ENCODE measurements at regions not wholly inside any gene's neighbourhood (a gene's known extent, or its start where the extent isn't known, plus 50 kb on each side); places are given as distances from the start of the nearest gene placed in this dataset.
"Not testable (repeated sequence)": the region's sequence is repeated elsewhere in the genome, so short reads cannot be mapped to it uniquely, and the experiment has no call there.

DNA sequence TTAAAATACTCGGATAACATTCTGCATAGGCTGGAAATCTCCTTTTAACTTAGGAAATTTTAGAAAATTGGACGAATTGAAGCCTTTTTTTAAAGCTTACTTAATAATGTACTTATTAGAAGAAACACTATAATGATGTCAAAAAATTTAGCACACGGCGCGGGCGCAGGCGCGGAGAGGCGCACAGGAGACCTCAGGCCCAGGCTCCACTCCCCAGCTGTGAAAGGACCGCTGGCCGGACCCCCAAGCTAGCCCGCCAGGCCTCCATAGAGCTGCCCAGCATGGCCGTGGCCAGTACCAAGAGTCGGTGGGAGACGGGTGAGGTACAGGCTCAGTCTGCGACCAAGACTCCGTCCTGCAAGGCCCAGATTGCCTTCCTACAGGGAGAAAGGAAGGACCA is 78.8 kb upstream of the PABPC3 start:
- H3K27me3 ChIP-seq (ENCODE audit: control insufficient read depth, insufficient read depth, low read length, poor library complexity, severe bottlenecking): peaks cover 44% of the 10 kb centered on the region
- H3K4me1 ChIP-seq (ENCODE audit: control insufficient read depth, insufficient read depth, low read length); H3K9me3 ChIP-seq (ENCODE audit: control insufficient read depth, low read length); H3K27ac ChIP-seq (ENCODE audit: insufficient read depth, low read depth, low read length, poor library complexity, severe bottlenecking); H3K36me3 ChIP-seq (ENCODE audit: control insufficient read depth, insufficient read depth, low read length); H3K4me3 ChIP-seq (ENCODE audit: insufficient read depth, low read depth, low read length): not testable (repeated sequence)
- 90 to 95% methylated on average over 15 to 17 of the region's 17 CpGs for WGBS, 2 experiments

DNA sequence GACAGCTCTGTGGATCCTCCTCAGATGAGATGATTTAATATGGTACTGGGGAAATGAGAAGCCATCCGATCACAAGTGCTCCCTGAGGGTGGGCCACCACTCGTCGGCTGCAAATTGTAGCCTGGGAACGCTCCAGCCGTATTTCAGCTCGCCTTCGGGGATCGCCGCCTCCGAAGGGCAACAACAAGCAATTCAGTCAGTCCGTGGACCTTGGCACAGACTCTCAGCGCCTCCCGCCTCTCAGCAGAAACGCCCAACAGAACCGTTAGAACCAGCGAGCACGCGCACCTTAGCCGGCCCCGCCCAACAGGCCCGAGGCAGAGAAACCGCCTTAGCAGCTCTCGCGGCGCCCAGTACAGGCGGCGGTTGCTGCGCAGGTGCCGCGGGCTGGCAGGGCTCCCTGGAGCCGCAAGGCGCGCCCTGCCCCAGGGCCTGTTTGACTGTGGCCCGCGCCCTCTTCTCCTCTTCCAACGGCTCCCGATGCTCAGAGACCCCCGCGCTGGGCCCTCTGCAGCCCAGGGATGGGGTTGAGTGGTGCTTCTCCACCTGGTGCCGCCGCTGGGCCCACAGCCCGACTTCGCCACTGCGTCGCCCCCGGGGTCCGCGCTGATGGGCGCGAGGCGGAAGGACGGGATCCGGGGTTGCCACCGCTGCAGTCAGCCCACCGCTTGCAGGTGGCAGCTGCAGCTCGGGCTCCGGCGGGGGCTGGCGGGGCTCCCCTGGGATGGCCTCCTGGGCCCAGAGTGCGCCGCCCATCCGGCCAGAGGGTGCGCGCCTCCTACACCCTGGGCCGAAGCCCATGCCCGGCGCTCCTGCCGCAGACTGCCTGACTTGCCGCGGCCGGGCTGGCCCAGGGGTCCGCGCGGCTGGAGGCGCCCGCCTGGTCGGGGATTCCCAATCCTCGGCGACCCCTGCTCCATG is 77.9 kb upstream of the PABPC3 start:
- 2 to 3% methylated on average over 79 of the region's 79 CpGs for WGBS, 2 experiments
- H3K27ac ChIP-seq (ENCODE audit: insufficient read depth, low read depth, low read length, poor library complexity, severe bottlenecking); H3K9me3 ChIP-seq (ENCODE audit: control insufficient read depth, low read length); H3K36me3 ChIP-seq (ENCODE audit: control insufficient read depth, insufficient read depth, low read length); H3K4me1 ChIP-seq (ENCODE audit: control insufficient read depth, insufficient read depth, low read length): not testable (repeated sequence)
- Histone ChIP-seq H3K27me3 (ENCODE audit: control insufficient read depth, insufficient read depth, low read length, poor library complexity, severe bottlenecking) (peaks cover 44% of the 10 kb centered on the region), H3K4me3 (ENCODE audit: insufficient read depth, low read depth, low read length) (peak overlapping the region; percentile 43)

DNA sequence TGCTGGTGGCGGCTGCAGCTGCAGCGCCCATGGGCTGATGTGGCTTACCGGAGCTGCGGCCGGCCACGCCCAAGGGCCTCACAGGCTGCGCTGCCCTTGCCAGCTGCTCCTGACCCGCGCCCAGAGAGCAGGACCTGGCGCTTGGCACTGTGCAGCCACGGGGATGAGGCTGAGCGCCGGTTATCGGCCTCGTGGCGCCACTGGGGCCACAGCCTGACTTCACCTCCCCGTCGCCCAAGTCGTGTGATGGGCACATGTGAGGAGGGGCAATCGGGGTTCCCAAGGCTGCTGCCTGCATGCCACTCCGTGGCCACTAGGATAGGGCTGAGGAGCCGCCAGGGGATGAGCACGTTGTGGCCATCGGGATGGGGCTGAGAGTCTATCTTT is 77.2 kb upstream of the PABPC3 start:
- peaks cover 44% of the 10 kb centered on the region for H3K27me3 ChIP-seq (ENCODE audit: control insufficient read depth, insufficient read depth, low read length, poor library complexity, severe bottlenecking)
- H3K9me3 ChIP-seq (ENCODE audit: control insufficient read depth, low read length): no peaks in the 10 kb centered on the region
- no peaks in the 10 kb centered on the region for H3K4me1 ChIP-seq (ENCODE audit: control insufficient read depth, insufficient read depth, low read length)
- WGBS, 2 experiments: 6 to 7% methylated on average over 24 of the region's 24 CpGs
- H3K27ac ChIP-seq (ENCODE audit: insufficient read depth, low read depth, low read length, poor library complexity, severe bottlenecking): no peak overlapping the region
- H3K4me3 ChIP-seq (ENCODE audit: insufficient read depth, low read depth, low read length): peak overlapping the region; percentile 43
- no peaks in the 10 kb centered on the region for H3K36me3 ChIP-seq (ENCODE audit: control insufficient read depth, insufficient read depth, low read length)

DNA sequence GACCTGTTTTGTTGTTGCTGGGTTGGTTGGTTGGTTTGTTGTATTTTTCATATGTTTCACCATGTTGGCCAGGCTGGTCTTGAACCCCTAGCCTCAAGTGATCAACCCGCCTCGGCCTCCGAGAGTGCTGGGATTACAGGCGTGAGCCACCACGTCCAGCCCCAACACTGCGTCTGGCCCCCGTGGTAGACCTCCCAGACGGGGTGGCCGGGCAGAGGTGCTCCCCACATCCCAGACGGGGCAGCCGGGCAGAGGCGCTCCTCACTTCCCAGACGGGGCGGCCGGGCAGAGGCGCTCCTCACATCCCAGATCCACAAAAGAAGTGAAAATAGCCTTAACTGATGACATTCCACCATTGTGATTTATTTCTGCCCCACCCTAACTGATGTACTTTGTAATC is 76.2 kb upstream of the PABPC3 start:
- H3K36me3 ChIP-seq (ENCODE audit: control insufficient read depth, insufficient read depth, low read length); H3K27ac ChIP-seq (ENCODE audit: insufficient read depth, low read depth, low read length, poor library complexity, severe bottlenecking); H3K4me1 ChIP-seq (ENCODE audit: control insufficient read depth, insufficient read depth, low read length); H3K4me3 ChIP-seq (ENCODE audit: insufficient read depth, low read depth, low read length); H3K9me3 ChIP-seq (ENCODE audit: control insufficient read depth, low read length): not testable (repeated sequence)
- peaks cover 44% of the 10 kb centered on the region for H3K27me3 ChIP-seq (ENCODE audit: control insufficient read depth, insufficient read depth, low read length, poor library complexity, severe bottlenecking)
- WGBS, 2 experiments: 95% methylated on average over 16 of the region's 16 CpGs

DNA sequence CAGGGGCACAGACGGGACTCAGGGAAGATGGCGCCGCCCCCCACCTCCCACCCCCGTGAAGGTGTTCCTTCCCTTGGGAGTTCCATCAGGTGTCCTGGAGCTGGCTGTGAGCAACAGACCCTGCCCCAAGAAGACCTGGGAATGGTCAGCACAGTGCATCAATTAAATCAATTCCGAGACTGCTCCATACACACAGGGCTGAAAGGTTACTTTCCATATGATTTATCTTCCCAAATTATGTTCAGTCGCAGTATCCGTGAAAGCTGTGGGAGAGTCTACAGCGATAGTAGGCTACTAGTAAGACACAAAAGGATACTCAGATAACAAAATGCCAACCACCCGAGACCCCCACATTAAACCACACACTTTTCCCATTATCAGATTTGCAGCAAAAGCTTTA is 71.8 kb upstream of the PABPC3 start:
- Histone ChIP-seq H3K4me1 (ENCODE audit: control insufficient read depth, insufficient read depth, low read length) (no peaks in the 10 kb centered on the region), H3K27ac (ENCODE audit: insufficient read depth, low read depth, low read length, poor library complexity, severe bottlenecking) (no peak overlapping the region), H3K36me3 (ENCODE audit: control insufficient read depth, insufficient read depth, low read length) (no peaks in the 10 kb centered on the region), H3K9me3 (ENCODE audit: control insufficient read depth, low read length) (no peaks in the 10 kb centered on the region), H3K4me3 (ENCODE audit: insufficient read depth, low read depth, low read length) (no peak overlapping the region), H3K27me3 (ENCODE audit: control insufficient read depth, insufficient read depth, low read length, poor library complexity, severe bottlenecking) (peaks cover 19% of the 10 kb centered on the region)
- WGBS, 2 experiments: 89 to 90% methylated on average over 9 of the region's 9 CpGs

DNA sequence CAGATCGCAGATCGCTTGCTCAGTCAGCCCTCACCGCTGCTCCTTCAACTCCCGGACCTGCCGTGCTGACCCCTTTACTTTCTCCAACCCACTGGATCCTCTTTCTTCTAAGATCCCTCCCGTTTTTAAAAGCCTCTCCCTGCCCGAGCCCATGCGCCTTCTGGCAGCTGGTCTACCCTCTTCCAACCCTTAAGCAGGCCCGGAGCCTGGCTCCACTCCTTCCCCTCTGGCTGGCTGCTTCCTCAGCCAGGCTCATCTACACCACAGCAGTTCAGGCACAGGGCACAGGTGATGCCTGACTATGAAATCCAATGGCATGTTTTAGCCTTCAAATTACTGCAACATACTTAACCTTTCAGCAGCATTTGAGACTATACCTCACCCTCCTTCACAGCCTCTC is 63.8 kb upstream of the PABPC3 start:
- H3K9me3 ChIP-seq (ENCODE audit: control insufficient read depth, low read length): no peaks in the 10 kb centered on the region
- no peak overlapping the region for H3K4me3 ChIP-seq (ENCODE audit: insufficient read depth, low read depth, low read length)
- H3K27me3 ChIP-seq (ENCODE audit: control insufficient read depth, insufficient read depth, low read length, poor library complexity, severe bottlenecking): no peaks in the 10 kb centered on the region
- H3K36me3 ChIP-seq (ENCODE audit: control insufficient read depth, insufficient read depth, low read length): no peaks in the 10 kb centered on the region
- H3K27ac ChIP-seq (ENCODE audit: insufficient read depth, low read depth, low read length, poor library complexity, severe bottlenecking): no peak overlapping the region
- 91% methylated on average over 9 of the region's 9 CpGs for whole genome bisulfite sequencing, 2 experiments
- H3K4me1 ChIP-seq (ENCODE audit: control insufficient read depth, insufficient read depth, low read length): no peaks in the 10 kb centered on the region

DNA sequence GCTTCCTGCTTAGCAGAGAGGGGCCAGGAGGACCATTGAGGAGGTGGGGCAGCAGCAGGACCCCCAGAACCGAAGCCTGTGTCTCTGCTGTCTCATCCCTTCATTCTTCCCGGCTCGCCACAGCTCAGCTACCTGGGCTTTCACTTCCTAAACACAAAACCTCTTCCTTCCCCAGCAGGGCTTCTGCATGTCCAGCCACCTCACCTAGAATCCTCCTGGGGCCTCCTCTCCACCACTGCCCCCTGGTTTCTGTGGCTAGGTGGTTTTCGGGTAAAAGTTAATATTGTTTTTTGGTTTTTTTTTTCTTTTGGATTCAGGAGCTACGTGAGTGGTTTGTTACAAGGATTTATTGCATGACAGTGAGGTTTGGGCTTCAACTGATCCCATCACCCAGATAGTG is 61.8 kb upstream of the PABPC3 start:
- 91 to 97% methylated on average over 5 of the region's 5 CpGs for WGBS, 2 experiments
- H3K27ac ChIP-seq (ENCODE audit: insufficient read depth, low read depth, low read length, poor library complexity, severe bottlenecking): no peak overlapping the region
- H3K27me3 ChIP-seq (ENCODE audit: control insufficient read depth, insufficient read depth, low read length, poor library complexity, severe bottlenecking): no peaks in the 10 kb centered on the region
- no peaks in the 10 kb centered on the region for H3K9me3 ChIP-seq (ENCODE audit: control insufficient read depth, low read length)
- H3K4me3 ChIP-seq (ENCODE audit: insufficient read depth, low read depth, low read length): no peak overlapping the region
- no peaks in the 10 kb centered on the region for H3K36me3 ChIP-seq (ENCODE audit: control insufficient read depth, insufficient read depth, low read length)
- no peaks in the 10 kb centered on the region for H3K4me1 ChIP-seq (ENCODE audit: control insufficient read depth, insufficient read depth, low read length)

DNA sequence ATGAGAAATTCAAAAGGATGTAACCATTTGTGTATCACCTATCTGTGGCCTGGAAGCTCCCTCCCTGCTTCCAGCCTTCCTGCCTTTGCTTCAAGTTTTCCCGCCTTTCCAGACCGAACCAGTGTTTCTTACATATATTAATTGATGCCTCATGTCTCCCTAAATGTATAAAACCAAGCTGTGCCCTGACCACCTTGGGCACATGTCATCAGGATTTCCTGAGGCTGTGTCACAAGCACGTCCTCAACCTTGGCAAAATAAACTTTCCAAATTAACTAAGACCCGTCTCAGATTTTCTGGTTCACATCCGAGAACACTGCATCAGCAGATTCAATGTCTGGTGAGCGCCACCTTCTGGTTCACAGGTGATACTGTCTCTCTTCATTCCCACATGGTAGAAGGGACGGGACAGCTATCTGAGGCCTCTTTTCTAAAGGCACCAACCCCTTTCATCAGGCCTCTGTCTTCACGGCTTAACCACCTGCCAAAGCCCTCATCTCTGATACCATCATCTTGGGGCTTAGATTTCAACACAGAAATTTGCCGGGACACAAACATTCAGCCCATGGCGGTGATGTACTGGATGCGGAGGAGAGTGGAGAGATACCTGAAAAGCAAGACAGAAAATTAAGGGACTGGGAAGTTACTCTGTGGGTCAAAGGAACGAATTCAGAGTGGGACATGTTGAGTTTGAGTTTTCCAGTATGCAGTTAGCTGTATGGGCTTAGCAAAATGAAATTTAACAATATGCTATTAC is 58.7 kb upstream of the PABPC3 start:
- Histone ChIP-seq H3K4me1 (ENCODE audit: control insufficient read depth, insufficient read depth, low read length) (no peaks in the 10 kb centered on the region), H3K27me3 (ENCODE audit: control insufficient read depth, insufficient read depth, low read length, poor library complexity, severe bottlenecking) (no peaks in the 10 kb centered on the region), H3K4me3 (ENCODE audit: insufficient read depth, low read depth, low read length) (no peak overlapping the region), H3K36me3 (ENCODE audit: control insufficient read depth, insufficient read depth, low read length) (no peaks in the 10 kb centered on the region), H3K27ac (ENCODE audit: insufficient read depth, low read depth, low read length, poor library complexity, severe bottlenecking) (no peak overlapping the region), H3K9me3 (ENCODE audit: control insufficient read depth, low read length) (no peaks in the 10 kb centered on the region)
- 52 to 55% methylated on average over 12 of the region's 12 CpGs for WGBS, 2 experiments

DNA sequence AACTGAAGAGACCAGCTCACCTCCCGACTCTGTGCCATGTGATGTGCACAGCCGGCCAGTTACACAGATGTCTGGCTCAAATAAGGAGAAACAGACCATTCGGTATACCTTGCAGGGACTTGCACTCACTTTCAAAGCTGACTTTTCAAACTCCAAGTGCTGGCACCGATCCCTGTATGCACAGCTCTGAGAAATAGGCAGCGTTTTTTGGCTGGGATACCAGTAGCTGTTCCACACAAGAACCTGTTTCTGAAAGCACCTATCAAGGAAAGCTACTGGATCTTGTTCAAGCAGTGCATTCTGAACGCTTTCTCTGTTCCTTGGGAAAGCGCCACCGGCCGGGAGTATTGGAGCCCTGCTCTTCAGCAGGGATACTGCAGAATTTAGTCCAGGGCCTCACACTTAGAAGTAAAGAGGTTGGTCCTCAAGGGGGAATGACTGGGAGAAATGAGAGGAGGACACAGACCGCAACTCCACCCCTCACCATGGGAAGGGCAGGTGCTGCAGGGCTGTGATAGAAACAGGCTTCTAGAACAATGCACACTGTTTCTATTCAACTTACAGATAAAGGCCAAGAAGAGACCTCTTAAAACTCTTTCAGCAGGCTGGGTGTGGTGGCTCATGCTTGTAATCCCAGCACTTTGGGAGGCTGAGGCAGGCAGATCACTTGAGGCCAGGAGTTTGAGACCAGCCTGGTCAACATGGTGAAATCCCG is 53.6 kb upstream of the PABPC3 start:
- H3K9me3 ChIP-seq (ENCODE audit: control insufficient read depth, low read length): no peaks in the 10 kb centered on the region
- H3K36me3 ChIP-seq (ENCODE audit: control insufficient read depth, insufficient read depth, low read length): no peaks in the 10 kb centered on the region
- 73 to 82% methylated on average over 11 of the region's 11 CpGs for WGBS, 2 experiments
- peaks cover 20% of the 10 kb centered on the region for H3K27me3 ChIP-seq (ENCODE audit: control insufficient read depth, insufficient read depth, low read length, poor library complexity, severe bottlenecking)
- H3K4me1 ChIP-seq (ENCODE audit: control insufficient read depth, insufficient read depth, low read length): no peaks in the 10 kb centered on the region
- H3K27ac ChIP-seq (ENCODE audit: insufficient read depth, low read depth, low read length, poor library complexity, severe bottlenecking): no peak overlapping the region
- no peak overlapping the region for H3K4me3 ChIP-seq (ENCODE audit: insufficient read depth, low read depth, low read length)

DNA sequence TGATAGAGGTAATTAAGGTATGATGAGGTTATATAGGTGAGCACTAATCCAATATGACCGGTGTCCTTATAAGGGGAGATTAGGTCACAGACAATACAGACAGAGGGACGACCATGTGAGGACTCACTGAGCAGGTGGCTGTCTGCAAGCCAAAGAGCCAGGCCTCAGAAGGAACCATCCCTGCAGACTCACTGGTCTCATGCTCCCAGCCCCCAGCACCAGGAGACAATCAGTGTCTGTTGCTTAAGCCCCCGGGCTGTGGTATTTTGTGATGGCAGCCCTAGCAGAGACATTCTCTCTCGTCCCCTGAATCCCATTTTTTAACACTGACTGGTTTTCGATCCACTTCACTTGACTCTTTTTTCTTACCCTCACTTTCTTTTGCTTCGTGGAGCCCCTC is 51.9 kb upstream of the PABPC3 start:
- H3K4me3 ChIP-seq (ENCODE audit: insufficient read depth, low read depth, low read length): no peak overlapping the region
- 75 to 79% methylated on average over 6 of the region's 6 CpGs for WGBS, 2 experiments
- H3K27ac ChIP-seq (ENCODE audit: insufficient read depth, low read depth, low read length, poor library complexity, severe bottlenecking): no peak overlapping the region
- H3K27me3 ChIP-seq (ENCODE audit: control insufficient read depth, insufficient read depth, low read length, poor library complexity, severe bottlenecking): peaks cover 20% of the 10 kb centered on the region
- H3K4me1 ChIP-seq (ENCODE audit: control insufficient read depth, insufficient read depth, low read length): no peaks in the 10 kb centered on the region
- no peaks in the 10 kb centered on the region for H3K9me3 ChIP-seq (ENCODE audit: control insufficient read depth, low read length)
- H3K36me3 ChIP-seq (ENCODE audit: control insufficient read depth, insufficient read depth, low read length): no peaks in the 10 kb centered on the region

Measured in ectodermal cell (in vitro differentiated cells).